ENCODE measurements at regions not wholly inside any gene's neighbourhood (a gene's known extent, or its start where the extent isn't known, plus 50 kb on each side); places are given as distances from the start of the nearest gene placed in this dataset.

GRCh38 chr5:27598576-27598975, 560.2 kb upstream of the CDH9 start:
- TF ChIP-seq POLR2A (IDR thresholded peaks at IDR 0.05): no peak
- no peak for TF ChIP-seq CTCF (IDR thresholded peaks at IDR 0.05)

Measured in body of pancreas (tissue), 4 donors.